Ovary (tissue), 1 donor: ENCODE measurements at regions not wholly inside any gene's neighbourhood (a gene's known extent, or its start where the extent isn't known, plus 50 kb on each side); places are given as distances from the start of the nearest gene placed in this dataset.

ENCODE experiments used
- EP300 ChIP-seq: sonication (generic); formaldehyde crosslinking; IDR thresholded peaks from one replicate; pipeline ENCODE4 v1.6.1; 2017; ENCODE audit warnings: antibody characterized with exemption
- POLR2A ChIP-seq: fragments of 450-650 bp; IDR thresholded peaks from one replicate; pipeline ENCODE4 v1.6.1; 2017; ENCODE audit warnings: antibody characterized with exemption, mild to moderate bottlenecking, moderate library complexity

DNA sequence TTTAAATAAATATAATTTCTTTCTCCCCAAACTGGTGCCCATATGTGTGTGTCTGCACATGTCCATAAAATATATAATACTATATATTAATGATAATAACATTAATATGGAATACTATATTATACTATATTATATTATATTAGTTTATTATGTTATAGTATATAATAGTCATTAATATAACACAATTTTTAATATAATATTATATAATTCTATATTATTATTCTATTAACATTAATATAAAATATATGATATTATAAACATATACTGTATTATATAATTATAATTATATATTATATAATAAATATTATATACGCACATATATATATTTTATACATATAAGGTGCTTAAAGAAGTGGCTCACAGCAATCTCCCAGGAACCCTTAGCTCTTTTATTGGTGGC lies 513.0 kb upstream of the CDH11 start:
- no peak for TF ChIP-seq POLR2A
- TF ChIP-seq EP300, result no peak
